Liver (tissue), 8 donors: ENCODE measurements at regions not wholly inside any gene's neighbourhood (a gene's known extent, or its start where the extent isn't known, plus 50 kb on each side); places are given as distances from the start of the nearest gene placed in this dataset.

Experiments used
- DNase-seq: peaks from one replicate; pipeline ENCODE4 v3.0.0-alpha.2; 2017; ENCODE audit warnings: low spot score
- H3K27ac ChIP-seq, 2 donors: one replicate each; pipeline ENCODE4 v1.7.0; 2013; ENCODE audit warnings: inconsistent platforms in 2 of 2, low read length in 2 of 2, control low read depth in 1 of 2, low read depth in 1 of 2, mild to moderate bottlenecking in 1 of 2
- H3K27me3 ChIP-seq, 4 donors: one replicate each; pipeline versions ENCODE4 v1.6.1 to v1.7.0; 2013; ENCODE audit warnings: low read length in 3 of 4, inconsistent platforms in 1 of 4, mild to moderate bottlenecking in 1 of 4, moderate library complexity in 1 of 4; ENCODE audit not compliant: control insufficient read depth in 4 of 4, insufficient read depth in 4 of 4
- H3K36me3 ChIP-seq, 4 donors: one replicate each; pipeline versions ENCODE4 v1.6.1 to v1.7.0; 2013; ENCODE audit warnings: low read length in 3 of 4, mild to moderate bottlenecking in 3 of 4, low read depth in 1 of 4, moderate library complexity in 1 of 4; ENCODE audit not compliant: control insufficient read depth in 4 of 4, insufficient read depth in 3 of 4
- H3K4me1 ChIP-seq, 4 donors: one replicate each; pipeline versions ENCODE4 v1.6.1 to v1.7.0; 2013; ENCODE audit warnings: low read length in 3 of 4, mild to moderate bottlenecking in 3 of 4, moderate library complexity in 1 of 4; ENCODE audit not compliant: control insufficient read depth in 4 of 4, insufficient read depth in 4 of 4
- H3K4me3 ChIP-seq, 3 donors: one replicate each; pipeline versions ENCODE4 v1.6.1 to v1.7.0; 2013; ENCODE audit warnings: low read length in 3 of 3, control low read depth in 1 of 3, low read depth in 1 of 3, mild to moderate bottlenecking in 1 of 3
- H3K9ac ChIP-seq, 2 donors: one replicate each; pipeline ENCODE4 v1.7.0; 2013; ENCODE audit warnings: low read length in 2 of 2, mild to moderate bottlenecking in 2 of 2, moderate library complexity in 2 of 2, control low read depth in 1 of 2, low read depth in 1 of 2
- H3K9me3 ChIP-seq, 4 donors: one replicate each; pipeline versions ENCODE4 v1.6.1 to v1.7.0; 2013; ENCODE audit warnings: low read length in 3 of 4; ENCODE audit not compliant: control insufficient read depth in 4 of 4
- CTCF ChIP-seq: fragments of 150-350 bp; IDR thresholded peaks from 2 replicates; pipeline ENCODE4 v1.5.1; 2017; ENCODE audit warnings: improper control_type of control experiment, low read depth, low read length; ENCODE audit not compliant: missing input control
- EGR1 ChIP-seq, 2 donors: IDR thresholded peaks; 2 replicates each; pipeline ENCODE4 v1.6.1; 2016 to 2018; ENCODE audit warnings: antibody characterized with exemption in 2 of 2, low read depth in 2 of 2
- FOXA1 ChIP-seq: IDR thresholded peaks from 2 replicates; pipeline ENCODE4 v1.6.1; 2016; ENCODE audit warnings: antibody characterized with exemption
- FOXA2 ChIP-seq: IDR thresholded peaks from 2 replicates; pipeline ENCODE4 v1.6.1; 2016; ENCODE audit warnings: antibody characterized with exemption
- GABPA ChIP-seq, 2 donors: IDR thresholded peaks in 1 of 2; conservative IDR thresholded peaks in 1 of 2; 2 replicates each; pipeline ENCODE4 v1.6.1; 2016; ENCODE audit warnings: antibody characterized with exemption in 2 of 2, mild to moderate bottlenecking in 1 of 2, moderate library complexity in 1 of 2
- HNF4A ChIP-seq, 2 donors: conservative IDR thresholded peaks; 2 replicates each; pipeline ENCODE4 v1.6.1; 2016; ENCODE audit warnings: antibody characterized with exemption in 2 of 2, mild to moderate bottlenecking in 2 of 2
- HNF4G ChIP-seq: IDR thresholded peaks from 2 replicates; pipeline ENCODE4 v1.6.1; 2016; ENCODE audit warnings: antibody characterized with exemption
- JUND ChIP-seq, 2 donors: IDR thresholded peaks; 2 replicates each; pipeline ENCODE4 v1.6.1; 2016; ENCODE audit warnings: antibody characterized with exemption in 2 of 2
- MAX ChIP-seq: IDR thresholded peaks from 2 replicates; pipeline ENCODE4 v1.6.1; 2016; ENCODE audit warnings: antibody characterized with exemption
- RAD21 ChIP-seq, 2 donors: IDR thresholded peaks; 2 replicates each; pipeline ENCODE4 v1.6.1; 2016; ENCODE audit warnings: antibody characterized with exemption in 2 of 2, mild to moderate bottlenecking in 2 of 2
- SP1 ChIP-seq: IDR thresholded peaks from 2 replicates; pipeline ENCODE4 v1.6.1; 2018; ENCODE audit warnings: antibody characterized with exemption, mild to moderate bottlenecking
- YY1 ChIP-seq: IDR thresholded peaks from 2 replicates; pipeline ENCODE4 v1.6.1; 2016; ENCODE audit warnings: antibody characterized with exemption, mild to moderate bottlenecking
- WGBS: extraction: QIAGEN DNeasy Blood & Tissue Kit; methylation state at CpG from one replicate; pipeline ENCODE4 v1.1.7; 2013; 5-methylcytosine and 5-hydroxymethylcytosine counted together
- TF ChIP-seq, protein P1 (sequence below): IDR thresholded peaks from 2 replicates; pipeline ENCODE4 v1.6.1; 2016; ENCODE audit warnings: antibody characterized with exemption
- TF ChIP-seq, protein P2 (sequence below): IDR thresholded peaks from 2 replicates; pipeline ENCODE4 v1.6.1; 2016; ENCODE audit warnings: antibody characterized with exemption
- TF ChIP-seq, protein P3 (sequence below): IDR thresholded peaks from 2 replicates; pipeline ENCODE4 v1.6.1; 2016; ENCODE audit warnings: antibody characterized with exemption, mild to moderate bottlenecking
- donor health status: healthy.
- donor health status: healthy.
- donor health status: healthy.
- donor health status: healthy.
- donor health status: healthy.

GRCh38 chr14:101077481-101078074 is 174.1 kb upstream of the RTL1 start:
- H3K9me3 ChIP-seq: no peaks in the 10 kb centered on the region
- H3K9ac ChIP-seq: no peak overlapping the region
- peak; percentile 33 for DNase-seq
- H3K27me3 ChIP-seq: peaks cover 0 to 3% (median 0%) of the 10 kb centered on the region in 4 donors
- H3K4me3 ChIP-seq: no peak overlapping the region
- H3K36me3 ChIP-seq: no peaks in the 10 kb centered on the region
- no peaks in the 10 kb centered on the region for H3K4me1 ChIP-seq
- H3K27ac ChIP-seq: no peak overlapping the region
- WGBS: 8% methylated on average over 38 of the region's 38 CpGs
- TF ChIP-seq HNF4G (no peak), HNF4A (conservative IDR thresholded peaks at IDR 0.05) (no peak), FOXA1 (no peak), YY1 (no peak), MAX (no peak), JUND (IDR thresholded peaks at IDR 0.05) (no peak), GABPA (IDR thresholded peaks at IDR 0.05 in 1 of 2, conservative IDR thresholded peaks at IDR 0.05 in 1 of 2) (no peak), CTCF (no peak), FOXA2 (no peak), EGR1 (IDR thresholded peaks at IDR 0.05; ENCODE audit: low read depth in 2 of 2) (no peak), RAD21 (IDR thresholded peaks at IDR 0.05) (no peak), SP1 (no peak)
- TF ChIP-seq, protein P1, sequence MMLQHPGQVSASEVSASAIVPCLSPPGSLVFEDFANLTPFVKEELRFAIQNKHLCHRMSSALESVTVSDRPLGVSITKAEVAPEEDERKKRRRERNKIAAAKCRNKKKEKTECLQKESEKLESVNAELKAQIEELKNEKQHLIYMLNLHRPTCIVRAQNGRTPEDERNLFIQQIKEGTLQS: no peak
- TF ChIP-seq, protein P2, sequence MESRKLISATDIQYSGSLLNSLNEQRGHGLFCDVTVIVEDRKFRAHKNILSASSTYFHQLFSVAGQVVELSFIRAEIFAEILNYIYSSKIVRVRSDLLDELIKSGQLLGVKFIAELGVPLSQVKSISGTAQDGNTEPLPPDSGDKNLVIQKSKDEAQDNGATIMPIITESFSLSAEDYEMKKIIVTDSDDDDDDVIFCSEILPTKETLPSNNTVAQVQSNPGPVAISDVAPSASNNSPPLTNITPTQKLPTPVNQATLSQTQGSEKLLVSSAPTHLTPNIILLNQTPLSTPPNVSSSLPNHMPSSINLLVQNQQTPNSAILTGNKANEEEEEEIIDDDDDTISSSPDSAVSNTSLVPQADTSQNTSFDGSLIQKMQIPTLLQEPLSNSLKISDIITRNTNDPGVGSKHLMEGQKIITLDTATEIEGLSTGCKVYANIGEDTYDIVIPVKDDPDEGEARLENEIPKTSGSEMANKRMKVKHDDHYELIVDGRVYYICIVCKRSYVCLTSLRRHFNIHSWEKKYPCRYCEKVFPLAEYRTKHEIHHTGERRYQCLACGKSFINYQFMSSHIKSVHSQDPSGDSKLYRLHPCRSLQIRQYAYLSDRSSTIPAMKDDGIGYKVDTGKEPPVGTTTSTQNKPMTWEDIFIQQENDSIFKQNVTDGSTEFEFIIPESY: no peak

- no peaks in the 10 kb centered on the region for H3K4me1 ChIP-seq
- H3K27me3 ChIP-seq: peaks cover 0 to 3% (median 0%) of the 10 kb centered on the region in 4 donors
- 81% methylated on average over 8 of the region's 8 CpGs for WGBS
- H3K9me3 ChIP-seq: peaks cover 0 to 3% (median 1%) of the 10 kb centered on the region in 4 donors
- H3K27ac ChIP-seq: no peak overlapping the region
- DNase-seq: no peak
- H3K36me3 ChIP-seq: no peaks in the 10 kb centered on the region
- TF ChIP-seq RAD21 (IDR thresholded peaks at IDR 0.05): no peak
- TF ChIP-seq, protein P2: no peak
- TF ChIP-seq, protein P1: no peak
- TF ChIP-seq, protein P3, sequence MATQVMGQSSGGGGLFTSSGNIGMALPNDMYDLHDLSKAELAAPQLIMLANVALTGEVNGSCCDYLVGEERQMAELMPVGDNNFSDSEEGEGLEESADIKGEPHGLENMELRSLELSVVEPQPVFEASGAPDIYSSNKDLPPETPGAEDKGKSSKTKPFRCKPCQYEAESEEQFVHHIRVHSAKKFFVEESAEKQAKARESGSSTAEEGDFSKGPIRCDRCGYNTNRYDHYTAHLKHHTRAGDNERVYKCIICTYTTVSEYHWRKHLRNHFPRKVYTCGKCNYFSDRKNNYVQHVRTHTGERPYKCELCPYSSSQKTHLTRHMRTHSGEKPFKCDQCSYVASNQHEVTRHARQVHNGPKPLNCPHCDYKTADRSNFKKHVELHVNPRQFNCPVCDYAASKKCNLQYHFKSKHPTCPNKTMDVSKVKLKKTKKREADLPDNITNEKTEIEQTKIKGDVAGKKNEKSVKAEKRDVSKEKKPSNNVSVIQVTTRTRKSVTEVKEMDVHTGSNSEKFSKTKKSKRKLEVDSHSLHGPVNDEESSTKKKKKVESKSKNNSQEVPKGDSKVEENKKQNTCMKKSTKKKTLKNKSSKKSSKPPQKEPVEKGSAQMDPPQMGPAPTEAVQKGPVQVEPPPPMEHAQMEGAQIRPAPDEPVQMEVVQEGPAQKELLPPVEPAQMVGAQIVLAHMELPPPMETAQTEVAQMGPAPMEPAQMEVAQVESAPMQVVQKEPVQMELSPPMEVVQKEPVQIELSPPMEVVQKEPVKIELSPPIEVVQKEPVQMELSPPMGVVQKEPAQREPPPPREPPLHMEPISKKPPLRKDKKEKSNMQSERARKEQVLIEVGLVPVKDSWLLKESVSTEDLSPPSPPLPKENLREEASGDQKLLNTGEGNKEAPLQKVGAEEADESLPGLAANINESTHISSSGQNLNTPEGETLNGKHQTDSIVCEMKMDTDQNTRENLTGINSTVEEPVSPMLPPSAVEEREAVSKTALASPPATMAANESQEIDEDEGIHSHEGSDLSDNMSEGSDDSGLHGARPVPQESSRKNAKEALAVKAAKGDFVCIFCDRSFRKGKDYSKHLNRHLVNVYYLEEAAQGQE: no peak
- no peak for TF ChIP-seq FOXA1
- H3K9ac ChIP-seq: no peak overlapping the region
- H3K4me3 ChIP-seq: no peak overlapping the region
These were observed 174.8 kb upstream of the RTL1 start for GRCh38 chr14:101078170-101078891.
